IMR-90 (cell line): ENCODE measurements at regions not wholly inside any gene's neighbourhood (a gene's known extent, or its start where the extent isn't known, plus 50 kb on each side); places are given as distances from the start of the nearest gene placed in this dataset.

Experiments
- ATAC-seq: fragments of 200-7000 bp; cut with Tn5 transposase; 2 replicates; pipeline ENCODE4 v1.9.1; 2020; ENCODE audit warnings: low read depth, mild to moderate bottlenecking, moderate library complexity
- BruUV-seq: library from RNA; stranded (reverse); fragments of 400-500 nt; replicated peaks from 2 replicates; lab custom pipeline; 2021; lab: Mats Ljungman, UMichigan
- CTCF ChIA-PET: fragments of 300-600 bp; formaldehyde crosslinking; extraction: SDS; loops from one replicate; lab custom pipeline; 2021; ENCODE audit warnings: antibody characterized with exemption; lab: Yijun Ruan, JAX
- POLR2A ChIA-PET: fragments of 300-600 bp; sonication (Branson Sonifier 250); formaldehyde crosslinking; loops from one replicate; lab custom pipeline; 2022; ENCODE audit warnings: antibody characterized with exemption; ENCODE audit not compliant: unreplicated experiment; lab: Charles Lee
- DNase-seq: peaks from one replicate; pipeline ENCODE4 v3.0.0; 2013
- H2AFZ ChIP-seq: replicated peaks from 2 replicates; pipeline ENCODE3; 2013; ENCODE audit warnings: low read length, mild to moderate bottlenecking; ENCODE audit not compliant: poor library complexity
- H2AK5ac ChIP-seq: 2 replicates; pipeline ENCODE4 v1.6.1; 2013; ENCODE audit warnings: low read depth, low read length, inconsistent platforms
- H2AK9ac ChIP-seq: replicated peaks from 2 replicates; pipeline ENCODE3; 2013; ENCODE audit warnings: mild to moderate bottlenecking, low read depth, low read length, moderate library complexity; ENCODE audit not compliant: poor library complexity
- H2BK120ac ChIP-seq: 2 replicates; pipeline ENCODE4 v1.6.1; 2013; ENCODE audit warnings: low read depth, low read length, inconsistent platforms
- H2BK15ac ChIP-seq: 3 replicates; pipeline ENCODE4 v1.6.1; 2013; ENCODE audit warnings: low read depth, low read length, inconsistent platforms
- H2BK20ac ChIP-seq: 2 replicates; pipeline ENCODE4 v1.6.1; 2013; ENCODE audit warnings: low read depth, mild to moderate bottlenecking, inconsistent platforms, low read length, moderate library complexity
- H2BK5ac ChIP-seq: 2 replicates; pipeline ENCODE4 v1.6.1; 2013; ENCODE audit warnings: mild to moderate bottlenecking, low read depth, low read length, inconsistent platforms; ENCODE audit not compliant: poor library complexity, severe bottlenecking
- H3K14ac ChIP-seq: replicated peaks from 2 replicates; pipeline ENCODE4 v1.6.1; 2013; ENCODE audit warnings: low read depth, low read length, inconsistent platforms
- H3K18ac ChIP-seq: 2 replicates; pipeline ENCODE4 v1.6.1; 2013; ENCODE audit warnings: low read depth, low read length, control low read depth
- H3K23ac ChIP-seq: 2 replicates; pipeline ENCODE4 v1.6.1; 2013; ENCODE audit warnings: low read depth, low read length, inconsistent platforms
- H3K27ac ChIP-seq: 2 replicates; pipeline ENCODE4 v1.5.1; 2013; ENCODE audit warnings: mild to moderate bottlenecking, control low read depth, low read length; ENCODE audit not compliant: insufficient read depth
- H3K27me3 ChIP-seq: 2 replicates; pipeline ENCODE4 v1.6.1; 2013; ENCODE audit warnings: low read length; ENCODE audit not compliant: control insufficient read depth, insufficient read depth
- H3K36me3 ChIP-seq: 2 replicates; pipeline ENCODE4 v1.6.1; 2013; ENCODE audit warnings: low read length, mixed read lengths; ENCODE audit not compliant: control insufficient read depth, insufficient read depth
- H3K4ac ChIP-seq: 2 replicates; pipeline ENCODE4 v1.6.1; 2013; ENCODE audit warnings: low read depth, low read length, inconsistent platforms
- H3K4me1 ChIP-seq: 2 replicates; pipeline ENCODE4 v1.6.1; 2013; ENCODE audit warnings: low read length, mixed read lengths; ENCODE audit not compliant: control insufficient read depth, insufficient read depth
- H3K4me2 ChIP-seq: 2 replicates; pipeline ENCODE4 v1.6.1; 2013; ENCODE audit warnings: low read depth, mild to moderate bottlenecking, control low read depth, low read length, moderate library complexity
- H3K4me3 ChIP-seq: 2 replicates; pipeline ENCODE4 v1.5.1; 2013; ENCODE audit warnings: low read depth, mild to moderate bottlenecking, control low read depth, low read length, moderate library complexity; ENCODE audit not compliant: insufficient read depth
- H3K56ac ChIP-seq: 2 replicates; pipeline ENCODE4 v1.6.1; 2013; ENCODE audit warnings: low read length, inconsistent platforms; ENCODE audit not compliant: insufficient read depth; ENCODE audit errors: extremely low read depth
- H3K79me1 ChIP-seq, 2 experiments: 2 replicates each; pipeline ENCODE4 v1.6.1; 2013; ENCODE audit warnings: low read length in 2 of 2, inconsistent platforms in 1 of 2, low read depth in 1 of 2
- H3K9ac ChIP-seq: 2 replicates; pipeline ENCODE4 v1.6.1; 2013; ENCODE audit warnings: low read depth, low read length, control low read depth
- H3K9me1 ChIP-seq: 2 replicates; pipeline ENCODE4 v1.6.1; 2013; ENCODE audit warnings: low read length, inconsistent platforms; ENCODE audit not compliant: insufficient read depth
- H3K9me3 ChIP-seq: 2 replicates; pipeline ENCODE4 v1.6.1; 2013; ENCODE audit warnings: low read length; ENCODE audit not compliant: control insufficient read depth, insufficient read depth
- H4K20me1 ChIP-seq: 2 replicates; pipeline ENCODE4 v1.6.1; 2013; ENCODE audit warnings: low read length, inconsistent platforms; ENCODE audit not compliant: insufficient read depth
- H4K5ac ChIP-seq: 2 replicates; pipeline ENCODE4 v1.6.1; 2013; ENCODE audit warnings: mild to moderate bottlenecking, low read depth, low read length, control low read depth
- H4K8ac ChIP-seq, 2 experiments: 2 replicates each; pipeline ENCODE4 v1.6.1; 2013; ENCODE audit warnings: low read depth in 2 of 2, low read length in 2 of 2, control low read depth in 1 of 2, inconsistent platforms in 1 of 2
- H4K91ac ChIP-seq: 2 replicates; pipeline ENCODE4 v1.6.1; 2013; ENCODE audit warnings: low read depth, low read length, inconsistent platforms; ENCODE audit not compliant: insufficient read depth
- BHLHE40 ChIP-seq: fragments of 150-350 bp; IDR thresholded peaks from 2 replicates; pipeline ENCODE4 v1.6.1; 2016; ENCODE audit warnings: mild to moderate bottlenecking, low read depth, low read length
- CEBPB ChIP-seq: IDR thresholded peaks from 2 replicates; pipeline ENCODE4 v1.6.1; 2012; ENCODE audit warnings: low read depth, low read length, improper control_type of control experiment
- CHD1 ChIP-seq: IDR thresholded peaks from 2 replicates; pipeline ENCODE4 v1.6.1; 2012; ENCODE audit warnings: low read depth, low read length, improper control_type of control experiment
- CTCF ChIP-seq: conservative IDR thresholded peaks from 2 replicates; pipeline ENCODE4 v1.5.1; 2012; ENCODE audit warnings: mild to moderate bottlenecking, low read depth, low read length, improper control_type of control experiment
- ELK1 ChIP-seq: fragments of 150-350 bp; IDR thresholded peaks from 2 replicates; pipeline ENCODE4 v1.6.1; 2016; ENCODE audit warnings: low read depth, mild to moderate bottlenecking, low read length, moderate library complexity, borderline replicate concordance
- FOS ChIP-seq: fragments of 150-350 bp; IDR thresholded peaks from 2 replicates; pipeline ENCODE4 v1.6.1; 2016; ENCODE audit warnings: low read depth, low read length
- MAFK ChIP-seq: IDR thresholded peaks from 2 replicates; pipeline ENCODE4 v1.6.1; 2012; ENCODE audit warnings: low read depth, low read length, improper control_type of control experiment
- MAZ ChIP-seq: IDR thresholded peaks from 2 replicates; pipeline ENCODE4 v1.6.1; 2012; ENCODE audit warnings: low read depth, mild to moderate bottlenecking, low read length, improper control_type of control experiment, moderate library complexity, borderline replicate concordance
- MXI1 ChIP-seq: IDR thresholded peaks from 2 replicates; pipeline ENCODE4 v1.6.1; 2012; ENCODE audit warnings: low read depth, mild to moderate bottlenecking, low read length, moderate library complexity, borderline replicate concordance
- NFE2L2 ChIP-seq: fragments of 150-350 bp; IDR thresholded peaks from 2 replicates; pipeline ENCODE4 v1.6.1; 2016; ENCODE audit warnings: low read depth, mild to moderate bottlenecking, low read length
- POLR2A ChIP-seq: IDR thresholded peaks from 2 replicates; pipeline ENCODE4 v1.6.1; 2012; ENCODE audit warnings: mild to moderate bottlenecking, low read depth, low read length
- RAD21 ChIP-seq: IDR thresholded peaks from 2 replicates; pipeline ENCODE4 v1.6.1; 2012; ENCODE audit warnings: low read length, improper control_type of control experiment
- RCOR1 ChIP-seq: IDR thresholded peaks from 2 replicates; pipeline ENCODE4 v1.6.1; 2012; ENCODE audit warnings: mild to moderate bottlenecking, low read length, improper control_type of control experiment; ENCODE audit not compliant: insufficient replicate concordance
- RFX5 ChIP-seq: IDR thresholded peaks from 2 replicates; pipeline ENCODE4 v1.8.0; 2012; ENCODE audit warnings: low read depth, mild to moderate bottlenecking, low read length, moderate library complexity
- SMC3 ChIP-seq: fragments of 150-350 bp; IDR thresholded peaks from 2 replicates; pipeline ENCODE4 v1.6.1; 2016; ENCODE audit warnings: low read depth, mild to moderate bottlenecking, antibody characterized with exemption, low read length, moderate library complexity
- USF2 ChIP-seq: fragments of 150-350 bp; IDR thresholded peaks from 2 replicates; pipeline ENCODE4 v1.6.1; 2017; ENCODE audit warnings: mild to moderate bottlenecking, antibody characterized with exemption, low read length, low read depth
- WGBS, 2 experiments: methylation state at CpG; one replicate each; pipeline versions ENCODE4 v1.1.5 to v1.1.7; 2013; ENCODE audit warnings: missing lambda C conversion rate in 2 of 2; ENCODE audit not compliant: insufficient read length in 1 of 2; ENCODE audit errors: extremely low coverage in 2 of 2; 5-methylcytosine and 5-hydroxymethylcytosine counted together
- dilution Hi-C: fragments of 300-500 bp; cut with HindIII; formaldehyde crosslinking; loops from one replicate; pipeline ENCODE4 v1.14.3; 2018; ENCODE audit warnings: low sequenced_read_pairs; ENCODE audit not compliant: unreplicated experiment
- in situ Hi-C: fragments of 300-500 bp; cut with MboI; formaldehyde crosslinking; loops from 3 replicates; pipeline ENCODE4 v1.14.3; 2019; ENCODE audit warnings: low sequenced_read_pairs, inconsistent platforms, mixed read lengths
- intact Hi-C: fragments of 100-400 bp; cut with micrococcal nuclease; formaldehyde crosslinking; loops from 2 replicates; pipeline ENCODE4 v1.10.0; 2022

- no peak overlapping the region for H4K91ac ChIP-seq
- no CpG with 5 or more reads among the region's 1 CpG for WGBS, 2 experiments
- H3K14ac ChIP-seq, result no peak overlapping the region
- no peak overlapping the region for H2BK15ac ChIP-seq
- no peak overlapping the region for H2AK9ac ChIP-seq
- no peak overlapping the region for H3K4ac ChIP-seq
- H2BK120ac ChIP-seq, result no peak overlapping the region
- intact Hi-C loops, result no loop called here
- ChIA-PET CTCF (no interaction called here), POLR2A (no interaction called here)
- ATAC-seq (no peak), DNase-seq (no peak)
- in situ Hi-C loops, result no loop called here
- H3K23ac ChIP-seq, result no peak overlapping the region
- H4K8ac ChIP-seq, result no peak overlapping the region
- H2BK5ac ChIP-seq, result no peak overlapping the region
- H3K9me1 ChIP-seq, result peaks cover 6% of the 10 kb centered on the region; the same call in 1 of the 2 replicates
- no peak overlapping the region for H4K5ac ChIP-seq
- peaks cover 2% of the 10 kb centered on the region; the same call in 1 of the 2 replicates for H3K27me3 ChIP-seq
- H3K27ac ChIP-seq, result no peak overlapping the region
- BruUV-seq, result no TSS peak
- H3K4me3 ChIP-seq, result no peak overlapping the region
- H3K18ac ChIP-seq, result no peak overlapping the region
- H3K9ac ChIP-seq, result no peak overlapping the region
- TF ChIP-seq RFX5, result no peak
- no peak for TF ChIP-seq USF2
- TF ChIP-seq CTCF, result no peak
- no peak for TF ChIP-seq NFE2L2
- TF ChIP-seq MAFK, result no peak
- no peak for TF ChIP-seq SMC3
- no peak for TF ChIP-seq RAD21
- no peak for TF ChIP-seq ELK1
- TF ChIP-seq FOS, result no peak
- no peak for TF ChIP-seq RCOR1
- no peak for TF ChIP-seq MXI1
- TF ChIP-seq CEBPB, result no peak
- no peak for TF ChIP-seq MAZ
- TF ChIP-seq CHD1, result no peak
- TF ChIP-seq BHLHE40, result no peak
- no peak for TF ChIP-seq POLR2A
- no peak overlapping the region for H2AK5ac ChIP-seq
- no peaks in the 10 kb centered on the region for H4K20me1 ChIP-seq
- no peak overlapping the region for H2AFZ ChIP-seq
- H3K9me3 ChIP-seq, result peaks cover 4% of the 10 kb centered on the region
- H3K4me1 ChIP-seq, result no peaks in the 10 kb centered on the region
- H3K56ac ChIP-seq, result no peak overlapping the region
- no peak overlapping the region for H2BK20ac ChIP-seq
- no peaks in the 10 kb centered on the region for H3K79me1 ChIP-seq
- H3K4me2 ChIP-seq, result no peak overlapping the region
- dilution Hi-C loops, result no loop called here
- H3K36me3 ChIP-seq, result no peaks in the 10 kb centered on the region
Observed at GRCh38 chr6:169382735-169383134, 129.1 kb upstream of the THBS2 start.
